ENCODE measurements at regions not wholly inside any gene's neighbourhood (a gene's known extent, or its start where the extent isn't known, plus 50 kb on each side); places are given as distances from the start of the nearest gene placed in this dataset.
"Not testable (repeated sequence)": the region's sequence is repeated elsewhere in the genome, so short reads cannot be mapped to it uniquely, and the experiment has no call there.

GRCh38 chr5:91283326-91283725, 99.8 kb downstream of the ARRDC3 start:
- DNase-seq, result no peak

- no peak for DNase-seq
These were observed 100.9 kb downstream of the ARRDC3 start for GRCh38 chr5:91282210-91282609.

GRCh38 chr5:91281401-91281800, 101.7 kb downstream of the ARRDC3 start:
- DNase-seq, result no peak

- peak; percentile 83 to 92 for DNase-seq
These were observed 102.5 kb downstream of the ARRDC3 start for GRCh38 chr5:91280362-91281269.

- no peak for DNase-seq
These were observed 105.3 kb downstream of the ARRDC3 start for GRCh38 chr5:91277840-91278239.

GRCh38 chr5:91277093-91277626, 106.0 kb downstream of the ARRDC3 start:
- DNase-seq, result no peak

GRCh38 chr5:91272858-91273257, 110.3 kb downstream of the ARRDC3 start:
- no peak for DNase-seq

- no peak for DNase-seq
These were observed 111.1 kb downstream of the ARRDC3 start for GRCh38 chr5:91271999-91272398.

- DNase-seq, result no peak
These were observed 113.9 kb downstream of the ARRDC3 start for GRCh38 chr5:91269198-91269597.

- DNase-seq, result peak in 1 of 2 experiments; percentile 4
These were observed 116.9 kb downstream of the ARRDC3 start for GRCh38 chr5:91266184-91266705.

- DNase-seq, result no peak
These were observed 118.6 kb downstream of the ARRDC3 start for GRCh38 chr5:91264311-91265051.

GRCh38 chr5:91263898-91264297, 119.2 kb downstream of the ARRDC3 start:
- no peak for DNase-seq

- no peak for DNase-seq
These were observed 125.8 kb downstream of the ARRDC3 start for GRCh38 chr5:91257301-91257700.

GRCh38 chr5:91256142-91256524, 127.0 kb downstream of the ARRDC3 start:
- DNase-seq, result no peak

- no peak for DNase-seq
These were observed 127.5 kb downstream of the ARRDC3 start for GRCh38 chr5:91255396-91256141.

- no peak for DNase-seq
These were observed 130.2 kb downstream of the ARRDC3 start for GRCh38 chr5:91252916-91253315.

- DNase-seq, result no peak
These were observed 137.2 kb downstream of the ARRDC3 start for GRCh38 chr5:91245871-91246270.

GRCh38 chr5:91245074-91245452, 138.1 kb downstream of the ARRDC3 start:
- DNase-seq, result no peak

- no peak for DNase-seq
These were observed 138.6 kb downstream of the ARRDC3 start for GRCh38 chr5:91244380-91245073.

- no peak for DNase-seq
These were observed 139.3 kb downstream of the ARRDC3 start for GRCh38 chr5:91243852-91244251.

GRCh38 chr5:91243286-91243685, 139.8 kb downstream of the ARRDC3 start:
- no peak for DNase-seq

- DNase-seq, result not testable (repeated sequence)
These were observed 141.7 kb downstream of the ARRDC3 start for GRCh38 chr5:91241460-91241859.
